GM23248 (cell line): ENCODE measurements at regions not wholly inside any gene's neighbourhood (a gene's known extent, or its start where the extent isn't known, plus 50 kb on each side); places are given as distances from the start of the nearest gene placed in this dataset.

ENCODE experiments used
- DNase-seq: peaks from one replicate; pipeline ENCODE4 v3.0.0-alpha.2; 2015
- H2AFZ ChIP-seq: fragments of 200-600 bp; sonication (generic); 2 replicates; pipeline ENCODE4 v1.6.1; 2016; ENCODE audit warnings: antibody characterized with exemption
- H3F3A ChIP-seq: fragments of 200-600 bp; sonication (generic); 2 replicates; pipeline ENCODE4 v1.6.1; 2016; ENCODE audit warnings: mild to moderate bottlenecking, antibody characterized with exemption, mixed run types; ENCODE audit not compliant: insufficient read depth
- H3K27ac ChIP-seq: fragments of 200-600 bp; sonication (generic); 2 replicates; pipeline ENCODE4 v1.5.1; 2016; ENCODE audit warnings: mild to moderate bottlenecking
- H3K27me3 ChIP-seq: fragments of 200-600 bp; sonication (generic); replicated peaks from 2 replicates; pipeline ENCODE4 v1.6.1; 2016; ENCODE audit warnings: mild to moderate bottlenecking; ENCODE audit not compliant: insufficient read depth
- H3K36me3 ChIP-seq: fragments of 200-600 bp; sonication (generic); 2 replicates; pipeline ENCODE4 v1.6.1; 2016; ENCODE audit warnings: low read depth, mild to moderate bottlenecking
- H3K4me1 ChIP-seq: fragments of 200-600 bp; sonication (generic); 2 replicates; pipeline ENCODE4 v1.6.1; 2016; ENCODE audit warnings: mild to moderate bottlenecking; ENCODE audit not compliant: insufficient read depth
- H3K4me2 ChIP-seq: fragments of 200-600 bp; sonication (generic); one replicate; pipeline ENCODE4 v1.6.1; 2016; ENCODE audit warnings: mild to moderate bottlenecking; ENCODE audit not compliant: unreplicated experiment
- H3K4me3 ChIP-seq: fragments of 200-600 bp; sonication (generic); 2 replicates; pipeline ENCODE4 v1.5.1; 2016; ENCODE audit warnings: mild to moderate bottlenecking
- H3K79me2 ChIP-seq: fragments of 200-600 bp; sonication (generic); 2 replicates; pipeline ENCODE4 v1.6.1; 2016; ENCODE audit warnings: mild to moderate bottlenecking; ENCODE audit not compliant: insufficient read depth
- H3K9ac ChIP-seq: fragments of 200-600 bp; sonication (generic); 2 replicates; pipeline ENCODE4 v1.6.1; 2016; ENCODE audit warnings: mild to moderate bottlenecking
- H3K9me2 ChIP-seq: fragments of 200-600 bp; sonication (generic); 2 replicates; pipeline ENCODE4 v1.6.1; 2016; ENCODE audit warnings: mixed run types, mild to moderate bottlenecking, moderate library complexity; ENCODE audit not compliant: insufficient read depth
- H3K9me3 ChIP-seq: fragments of 200-600 bp; sonication (generic); one replicate; pipeline ENCODE4 v1.6.1; 2017; ENCODE audit warnings: low read depth
- H4K20me1 ChIP-seq: fragments of 200-600 bp; sonication (generic); 2 replicates; pipeline ENCODE4 v1.6.0; 2016; ENCODE audit not compliant: insufficient read depth
- EZH2 ChIP-seq: fragments of 200-600 bp; sonication (generic); IDR thresholded peaks from 2 replicates; pipeline ENCODE4 v1.6.1; 2018; ENCODE audit warnings: antibody characterized with exemption, mild to moderate bottlenecking; ENCODE audit not compliant: insufficient read depth, poor library complexity, severe bottlenecking
- EZH2phosphoT487 ChIP-seq: fragments of 200-600 bp; sonication (generic); IDR thresholded peaks from 2 replicates; pipeline ENCODE4 v1.6.1; 2018; ENCODE audit warnings: antibody characterized with exemption, moderate library complexity, mild to moderate bottlenecking, low read depth; ENCODE audit not compliant: insufficient read depth
- WGBS, 2 experiments: methylation state at CpG; one replicate each; pipeline ENCODE4 v1.1.6; 2015 to 2017; ENCODE audit warnings: low lambda C conversion rate in 2 of 2, low coverage in 1 of 2; ENCODE audit errors: missing lambda C conversion rate in 2 of 2; 5-methylcytosine and 5-hydroxymethylcytosine counted together
- in situ Hi-C: fragments of 300-500 bp; cut with MboI; formaldehyde crosslinking; loops from 2 replicates; pipeline ENCODE4 v1.15.0; 2020

GRCh38 chr4:163273922-163274321, 58.5 kb downstream of the NPY1R start:
- H3K4me1 ChIP-seq: no peaks in the 10 kb centered on the region
- H3F3A ChIP-seq: no peaks in the 10 kb centered on the region
- DNase-seq: no peak
- WGBS, 2 experiments: 31 to 35% methylated on average over 7 of the region's 7 CpGs
- TF ChIP-seq EZH2 (no peak), EZH2phosphoT487 (no peak)
- in situ Hi-C loops: no loop called here
- H3K4me2 ChIP-seq: no peak overlapping the region
- H4K20me1 ChIP-seq: no peaks in the 10 kb centered on the region
- H3K79me2 ChIP-seq: no peaks in the 10 kb centered on the region
- no peak overlapping the region for H3K4me3 ChIP-seq
- H3K9me3 ChIP-seq: no peaks in the 10 kb centered on the region
- no peak overlapping the region for H2AFZ ChIP-seq
- H3K9ac ChIP-seq: no peak overlapping the region
- no peaks in the 10 kb centered on the region for H3K27me3 ChIP-seq
- no peaks in the 10 kb centered on the region for H3K36me3 ChIP-seq
- H3K9me2 ChIP-seq: no peaks in the 10 kb centered on the region
- no peak overlapping the region for H3K27ac ChIP-seq

- no peaks in the 10 kb centered on the region for H3K27me3 ChIP-seq
- TF ChIP-seq EZH2phosphoT487 (no peak), EZH2 (no peak)
- in situ Hi-C loops: no loop called here
- H3K9me2 ChIP-seq: no peaks in the 10 kb centered on the region
- no peak overlapping the region for H3K4me2 ChIP-seq
- no peaks in the 10 kb centered on the region for H3F3A ChIP-seq
- H4K20me1 ChIP-seq: no peaks in the 10 kb centered on the region
- no peak overlapping the region for H3K27ac ChIP-seq
- H3K4me3 ChIP-seq: no peak overlapping the region
- H3K9ac ChIP-seq: no peak overlapping the region
- no peaks in the 10 kb centered on the region for H3K79me2 ChIP-seq
- H3K9me3 ChIP-seq: no peaks in the 10 kb centered on the region
- no peaks in the 10 kb centered on the region for H3K36me3 ChIP-seq
- DNase-seq: no peak
- no peaks in the 10 kb centered on the region for H3K4me1 ChIP-seq
- WGBS, 2 experiments: 26 to 37% methylated on average over 1 of the region's 1 CpG
- H2AFZ ChIP-seq: no peak overlapping the region
Measured at GRCh38 chr4:163273203-163273602, 59.2 kb downstream of the NPY1R start.

GRCh38 chr4:163271555-163272127, 60.8 kb downstream of the NPY1R start:
- Histone ChIP-seq H3K9me2 (no peaks in the 10 kb centered on the region), H3K27ac (no peak overlapping the region), H3K4me3 (no peak overlapping the region), H3K27me3 (no peaks in the 10 kb centered on the region), H3K4me1 (no peaks in the 10 kb centered on the region), H3K36me3 (no peaks in the 10 kb centered on the region), H3K9ac (no peak overlapping the region), H3F3A (no peaks in the 10 kb centered on the region), H3K4me2 (no peak overlapping the region), H4K20me1 (no peaks in the 10 kb centered on the region), H3K9me3 (no peaks in the 10 kb centered on the region), H2AFZ (no peak overlapping the region), H3K79me2 (no peaks in the 10 kb centered on the region)
- DNase-seq: no peak
- in situ Hi-C loops: no loop called here
- no peak for TF ChIP-seq EZH2
- no peak for TF ChIP-seq EZH2phosphoT487
- 11 to 20% methylated on average over 2 of the region's 2 CpGs for WGBS, 2 experiments

GRCh38 chr4:163269869-163270268, 62.5 kb downstream of the NPY1R start:
- no peaks in the 10 kb centered on the region for H3K9me3 ChIP-seq
- H2AFZ ChIP-seq: no peak overlapping the region
- in situ Hi-C loops: no loop called here
- no peaks in the 10 kb centered on the region for H3K9me2 ChIP-seq
- H3K79me2 ChIP-seq: no peaks in the 10 kb centered on the region
- 37 to 42% methylated on average over 5 of the region's 5 CpGs for WGBS, 2 experiments
- no peaks in the 10 kb centered on the region for H3F3A ChIP-seq
- H3K4me2 ChIP-seq: no peak overlapping the region
- H3K9ac ChIP-seq: no peak overlapping the region
- H3K27ac ChIP-seq: no peak overlapping the region
- no peaks in the 10 kb centered on the region for H4K20me1 ChIP-seq
- no peak overlapping the region for H3K4me3 ChIP-seq
- no peak for DNase-seq
- no peaks in the 10 kb centered on the region for H3K27me3 ChIP-seq
- TF ChIP-seq EZH2: no peak
- no peak for TF ChIP-seq EZH2phosphoT487
- no peaks in the 10 kb centered on the region for H3K36me3 ChIP-seq
- H3K4me1 ChIP-seq: no peaks in the 10 kb centered on the region

GRCh38 chr4:163269166-163269565, 63.2 kb downstream of the NPY1R start:
- H3K4me1 ChIP-seq: no peaks in the 10 kb centered on the region
- H3K9me2 ChIP-seq: no peaks in the 10 kb centered on the region
- H3K9ac ChIP-seq: no peak overlapping the region
- H3K79me2 ChIP-seq: no peaks in the 10 kb centered on the region
- H3K36me3 ChIP-seq: no peaks in the 10 kb centered on the region
- no peak overlapping the region for H3K4me2 ChIP-seq
- H3K27ac ChIP-seq: no peak overlapping the region
- DNase-seq: no peak
- H3K9me3 ChIP-seq: no peaks in the 10 kb centered on the region
- H3F3A ChIP-seq: no peaks in the 10 kb centered on the region
- H3K27me3 ChIP-seq: no peaks in the 10 kb centered on the region
- no peaks in the 10 kb centered on the region for H4K20me1 ChIP-seq
- TF ChIP-seq EZH2phosphoT487 (no peak), EZH2 (no peak)
- H3K4me3 ChIP-seq: no peak overlapping the region
- H2AFZ ChIP-seq: no peak overlapping the region
- in situ Hi-C loops: no loop called here
- 12 to 16% methylated on average over 2 of the region's 2 CpGs for WGBS, 2 experiments
